K562 (cell line): ENCODE measurements at regions not wholly inside any gene's neighbourhood (a gene's known extent, or its start where the extent isn't known, plus 50 kb on each side); places are given as distances from the start of the nearest gene placed in this dataset.
A peak's percentile ranks its signal among the peaks of the same experiment; 100 is the strongest.

ENCODE experiments used
- ATAC-seq: fragments of 200-7000 bp; cut with Tn5 transposase; 3 replicates; pipeline ENCODE4 v1.9.1; 2020; ENCODE audit warnings: moderate library complexity
- BruUV-seq: library from RNA; stranded (reverse); fragments of 400-500 nt; replicated peaks from 2 replicates; lab custom pipeline; 2021; lab: Mats Ljungman, UMichigan
- CTCF ChIA-PET: fragments of 300-600 bp; formaldehyde crosslinking; extraction: SDS; loops from one replicate; lab custom pipeline; 2021; ENCODE audit warnings: low intra/inter-chr PET ratio; lab: Yijun Ruan, JAX
- POLR2A ChIA-PET: fragments of 300-600, 350-650 bp; sonication (Branson Sonifier 250); formaldehyde crosslinking; extraction: SDS; loops from one replicate; lab custom pipeline; 2021; ENCODE audit warnings: antibody characterized with exemption, inconsistent platforms; lab: Yijun Ruan, JAX
- DNase-seq, 4 experiments: peaks; one replicate each; pipeline versions ENCODE4 v3.0.0 to v3.0.0-alpha.2; 2011 to 2018; ENCODE audit warnings: low spot score in 3 of 4, mixed read lengths in 3 of 4; ENCODE audit errors: extremely low read depth in 1 of 4
- FAIRE-seq: peaks from 2 replicates; lab custom pipeline; 2011; peaks lifted over from hg19 to GRCh38; lab: Jason Lieb, UNC
- H2AFZ ChIP-seq: 2 replicates; pipeline ENCODE4 v1.6.0; 2011; ENCODE audit warnings: low read depth, low read length, control low read depth, inconsistent platforms
- H3K27ac ChIP-seq: fragments of 200-600 bp; 3 replicates; pipeline ENCODE4 v1.8.0; 2011; ENCODE audit warnings: low read depth, mild to moderate bottlenecking, control low read depth, inconsistent platforms, low read length, moderate library complexity, mixed read lengths; ENCODE audit errors: extremely low read depth
- H3K27me3 ChIP-seq, 2 experiments: fragments of 300-600 bp in 1 of 2; 2 replicates in 1 of 2; 3 replicates in 1 of 2; pipeline versions ENCODE4 v1.6.0 to v1.8.0; 2011; ENCODE audit warnings: inconsistent platforms in 2 of 2, low read length in 2 of 2, mild to moderate bottlenecking in 1 of 2, mixed read lengths in 1 of 2, moderate library complexity in 1 of 2; ENCODE audit not compliant: control insufficient read depth in 2 of 2, insufficient read depth in 2 of 2
- H3K36me3 ChIP-seq: fragments of 300-600 bp; 3 replicates; pipeline ENCODE4 v1.8.0; 2011; ENCODE audit warnings: mild to moderate bottlenecking, low read length, inconsistent platforms; ENCODE audit not compliant: control insufficient read depth, insufficient read depth
- H3K4me1 ChIP-seq, 2 experiments: fragments of 200-600 bp in 1 of 2; replicated peaks in 1 of 2; 2 replicates in 1 of 2; 3 replicates in 1 of 2; pipeline versions ENCODE4 v1.5.1 to v1.8.0; 2011; ENCODE audit warnings: inconsistent platforms in 2 of 2, low read length in 2 of 2, mild to moderate bottlenecking in 1 of 2, mixed read lengths in 1 of 2, moderate library complexity in 1 of 2; ENCODE audit not compliant: control insufficient read depth in 2 of 2, insufficient read depth in 2 of 2
- H3K4me2 ChIP-seq: 2 replicates; pipeline ENCODE4 v1.6.1; 2011; ENCODE audit warnings: low read length, control low read depth, inconsistent platforms, mixed read lengths; ENCODE audit not compliant: insufficient read depth
- H3K4me3 ChIP-seq: fragments of 200-600 bp; sonication (generic), shearing (Covaris generic); 2 replicates; pipeline ENCODE4 v1.5.1; 2016; ENCODE audit warnings: control low read depth, inconsistent platforms
- H3K79me2 ChIP-seq: fragments of 200-600 bp; 3 replicates; pipeline ENCODE4 v1.8.0; 2011; ENCODE audit warnings: low read length, inconsistent platforms; ENCODE audit not compliant: control insufficient read depth, insufficient read depth
- H3K9ac ChIP-seq, 2 experiments: 2 replicates each; pipeline versions ENCODE4 v1.6.0 to v1.6.1; 2011; ENCODE audit warnings: low read depth in 2 of 2, low read length in 2 of 2, control low read depth in 1 of 2, inconsistent platforms in 1 of 2, mild to moderate bottlenecking in 1 of 2, mixed read lengths in 1 of 2; ENCODE audit not compliant: insufficient read depth in 1 of 2
- H3K9me1 ChIP-seq: one replicate; pipeline ENCODE4 v1.6.0; 2011; ENCODE audit warnings: inconsistent platforms, mild to moderate bottlenecking, low read length, moderate library complexity; ENCODE audit not compliant: control insufficient read depth, insufficient read depth
- H3K9me3 ChIP-seq: replicated peaks from 2 replicates; pipeline ENCODE4 v1.5.1; 2011; ENCODE audit warnings: low read depth, low read length, inconsistent platforms; ENCODE audit not compliant: control insufficient read depth, insufficient read depth
- H4K20me1 ChIP-seq: replicated peaks from 2 replicates; pipeline ENCODE4 v1.6.1; 2011; ENCODE audit warnings: low read length, inconsistent platforms, mixed read lengths; ENCODE audit not compliant: control insufficient read depth, insufficient read depth
- BCOR ChIP-seq: fragments of 450-650 bp; IDR thresholded peaks from 2 replicates; pipeline ENCODE4 v1.6.1; 2016
- CCNT2 ChIP-seq: IDR thresholded peaks from 2 replicates; pipeline ENCODE4 v1.6.1; 2011; ENCODE audit warnings: borderline replicate concordance, low read depth, mild to moderate bottlenecking, moderate library complexity, mixed read lengths, low read length; ENCODE audit not compliant: insufficient read length; ENCODE audit errors: extremely low read depth
- CXXC5 ChIP-seq: fragments of 250-450 bp; sonication (Bioruptor Pico); IDR thresholded peaks from 2 replicates; pipeline ENCODE4 v1.8.0; 2022; ENCODE audit warnings: inconsistent platforms, mild to moderate bottlenecking, moderate library complexity
- EGR1 ChIP-seq: fragments of 450-650 bp; conservative IDR thresholded peaks from 2 replicates; pipeline ENCODE4 v1.6.1; 2017; ENCODE audit warnings: mild to moderate bottlenecking
- LEF1 ChIP-seq: fragments of 450-650 bp; IDR thresholded peaks from 2 replicates; pipeline ENCODE4 v1.6.1; 2016; ENCODE audit warnings: mild to moderate bottlenecking
- MNT ChIP-seq, 2 experiments: fragments of 450-650 bp; conservative IDR thresholded peaks; 2 replicates each; pipeline ENCODE4 v1.6.1; 2017; ENCODE audit warnings: mild to moderate bottlenecking in 2 of 2, moderate library complexity in 2 of 2
- NUFIP1 ChIP-seq: fragments of 450-650 bp; IDR thresholded peaks from 2 replicates; pipeline ENCODE4 v1.6.1; 2018; ENCODE audit not compliant: partially characterized antibody
- RCOR1 ChIP-seq, 2 experiments: IDR thresholded peaks; 2 replicates each; pipeline ENCODE4 v1.6.1; 2012; ENCODE audit warnings: low read depth in 2 of 2, low read length in 2 of 2, borderline replicate concordance in 1 of 2, improper control_type of control experiment in 1 of 2
- SIN3A ChIP-seq, 2 experiments: fragments of 150-350 bp in 1 of 2; IDR thresholded peaks; 2 replicates each; pipeline ENCODE4 v1.6.1; 2011 to 2016; ENCODE audit warnings: borderline replicate concordance in 2 of 2, low read depth in 2 of 2, low read length in 2 of 2, mild to moderate bottlenecking in 2 of 2, moderate library complexity in 2 of 2; ENCODE audit not compliant: control insufficient read depth in 1 of 2
- SMAD4 ChIP-seq: fragments of 250-450 bp; sonication (Bioruptor Pico); conservative IDR thresholded peaks from 2 replicates; pipeline ENCODE4 v1.8.0; 2021; ENCODE audit warnings: inconsistent platforms, mild to moderate bottlenecking, moderate library complexity
- SMARCE1 ChIP-seq: fragments of 450-650 bp; IDR thresholded peaks from 2 replicates; pipeline ENCODE4 v1.7.1; 2016; ENCODE audit warnings: mild to moderate bottlenecking
- TOE1 ChIP-seq, 2 experiments: fragments of 450-650 bp in 1 of 2; sonication (generic) in 1 of 2; formaldehyde crosslinking in 1 of 2; IDR thresholded peaks; 2 replicates each; pipeline versions ENCODE4 v1.7.1 to v1.8.0; 2016 to 2022; ENCODE audit warnings: borderline replicate concordance in 2 of 2, mild to moderate bottlenecking in 2 of 2, antibody characterized with exemption in 1 of 2, inconsistent platforms in 1 of 2, low read depth in 1 of 2, missing genetic modification reagents in 1 of 2, moderate library complexity in 1 of 2
- VEZF1 ChIP-seq: fragments of 200-800 bp; sonication (Bioruptor generic); IDR thresholded peaks from 2 replicates; pipeline ENCODE4 v1.6.1; 2017; ENCODE audit warnings: missing genetic modification characterization, missing compliant biosample characterization
- YY1 ChIP-seq, 3 experiments: IDR thresholded peaks; 2 replicates each; pipeline ENCODE4 v1.6.1; 2011; ENCODE audit warnings: low read length in 2 of 3, mild to moderate bottlenecking in 2 of 3, moderate library complexity in 2 of 3, borderline replicate concordance in 1 of 3, control low read depth in 1 of 3, low read depth in 1 of 3; ENCODE audit not compliant: insufficient read depth in 3 of 3, insufficient replicate concordance in 2 of 3, control insufficient read depth in 1 of 3, insufficient read length in 1 of 3; ENCODE audit errors: extremely low read depth in 1 of 3
- WGBS: fragments of 100-300 bp; shearing (Covaris generic); methylation state at CpG from one replicate; pipeline ENCODE4 v1.1.6; 2016; ENCODE audit warnings: low coverage, mixed read lengths; ENCODE audit not compliant: insufficient coverage; ENCODE audit errors: missing lambda C conversion rate; 5-methylcytosine and 5-hydroxymethylcytosine counted together
- in situ Hi-C: fragments of 300-500 bp; cut with MboI; formaldehyde crosslinking; loops from 4 replicates; pipeline ENCODE4 v1.15.0; 2018; ENCODE audit warnings: inconsistent platforms, mixed read lengths
- intact Hi-C: fragments of 100-400 bp; cut with micrococcal nuclease; formaldehyde crosslinking; loops from 2 replicates; pipeline ENCODE4 v1.14.2; 2022

GRCh38 chr10:61000769-61001730 lies 57.1 kb upstream of the RHOBTB1 start:
- DNase-seq, result peak; percentile 64 to 90 (median 82)
- no peak overlapping the region for H3K27ac ChIP-seq
- peak overlapping the region; percentile 79 for H3K4me2 ChIP-seq
- peak overlapping the region; percentile 20 to 90; a peak in 3 of 4 replicates for H3K9ac ChIP-seq
- in situ Hi-C loops, result no loop called here
- peak overlapping the region; percentile 43 for H3K4me3 ChIP-seq
- no peak for FAIRE-seq
- H3K27me3 ChIP-seq, result peaks cover 2 to 4% of the 10 kb centered on the region in 2 experiments; a peak in 3 of 5 replicates
- H3K9me3 ChIP-seq, result no peaks in the 10 kb centered on the region
- H3K79me2 ChIP-seq, result no peaks in the 10 kb centered on the region
- no TSS peak for BruUV-seq
- H3K9me1 ChIP-seq, result no peaks in the 10 kb centered on the region
- peak overlapping the region; percentile 63 for H2AFZ ChIP-seq
- CTCF ChIA-PET, result no interaction called here
- no peaks in the 10 kb centered on the region; the same call in 1 of the 2 replicates for H4K20me1 ChIP-seq
- peak; percentile 94 for ATAC-seq
- WGBS, result 5% methylated on average over 28 of the region's 78 CpGs
- intact Hi-C loops, result no loop called here
- H3K4me1 ChIP-seq, result peaks cover 3 to 11% of the 10 kb centered on the region in 2 experiments; a peak in 3 of 5 replicates
- H3K36me3 ChIP-seq, result no peaks in the 10 kb centered on the region
- POLR2A ChIA-PET, result no interaction called here
- no peak for TF ChIP-seq NUFIP1
- peak; percentile 77 for TF ChIP-seq CCNT2
- 0 out of 4 replicates have a peak, but pooled peaks of 1 of the 2 experiments have one; percentile 17 for TF ChIP-seq SIN3A (IDR thresholded peaks at IDR 0.05; ENCODE audit: borderline replicate concordance in 2 of 2, control insufficient read depth in 1 of 2, low read depth in 2 of 2, low read length in 2 of 2)
- peak in 1 of 2 experiments; percentile 63; a peak in 1 of 4 replicates for TF ChIP-seq RCOR1 (IDR thresholded peaks at IDR 0.05; ENCODE audit: borderline replicate concordance in 1 of 2, low read depth in 2 of 2, low read length in 2 of 2)
- 0 out of 2 replicates have a peak, but pooled peaks have one; percentile 18 for TF ChIP-seq TOE1 (IDR thresholded peaks at IDR 0.05; ENCODE audit: borderline replicate concordance)
- no peak for TF ChIP-seq TOE1 (CRISPR knock-in tag; IDR thresholded peaks at IDR 0.05; ENCODE audit: borderline replicate concordance, low read depth)
- peak; percentile 67 for TF ChIP-seq CXXC5 (CRISPR knock-in tag)
- 0 out of 2 replicates have a peak, but pooled peaks have one; percentile 25 for TF ChIP-seq BCOR
- TF ChIP-seq MNT (conservative IDR thresholded peaks at IDR 0.05), result 0 out of 4 replicates have a peak, but pooled peaks of 1 of the 2 experiments have one; percentile 28
- TF ChIP-seq LEF1, result no peak
- 0 out of 2 replicates have a peak, but pooled peaks have one; percentile 18 for TF ChIP-seq SMAD4
- TF ChIP-seq VEZF1 (CRISPR knock-in tag), result peak; percentile 72
- peak; percentile 91 for TF ChIP-seq EGR1
- TF ChIP-seq YY1 (IDR thresholded peaks at IDR 0.05; ENCODE audit: borderline replicate concordance in 1 of 3, control insufficient read depth in 1 of 3, extremely low read depth in 1 of 3, insufficient read depth in 3 of 3, insufficient read length in 1 of 3, insufficient replicate concordance in 2 of 3, low read depth in 1 of 3, low read length in 2 of 3), result no peak
- peak; percentile 64; the same call in 1 of the 2 replicates for TF ChIP-seq SMARCE1
